Left renal pelvis (tissue), 4 donors: ENCODE measurements at regions not wholly inside any gene's neighbourhood (a gene's known extent, or its start where the extent isn't known, plus 50 kb on each side); places are given as distances from the start of the nearest gene placed in this dataset.
"Not testable (repeated sequence)": the region's sequence is repeated elsewhere in the genome, so short reads cannot be mapped to it uniquely, and the experiment has no call there.

Experiments
- DNase-seq, 4 donors: peaks; one replicate each; pipeline ENCODE4 v3.0.0-alpha.2; 2013; ENCODE audit warnings: low read depth in 4 of 4, low spot score in 3 of 4

DNA sequence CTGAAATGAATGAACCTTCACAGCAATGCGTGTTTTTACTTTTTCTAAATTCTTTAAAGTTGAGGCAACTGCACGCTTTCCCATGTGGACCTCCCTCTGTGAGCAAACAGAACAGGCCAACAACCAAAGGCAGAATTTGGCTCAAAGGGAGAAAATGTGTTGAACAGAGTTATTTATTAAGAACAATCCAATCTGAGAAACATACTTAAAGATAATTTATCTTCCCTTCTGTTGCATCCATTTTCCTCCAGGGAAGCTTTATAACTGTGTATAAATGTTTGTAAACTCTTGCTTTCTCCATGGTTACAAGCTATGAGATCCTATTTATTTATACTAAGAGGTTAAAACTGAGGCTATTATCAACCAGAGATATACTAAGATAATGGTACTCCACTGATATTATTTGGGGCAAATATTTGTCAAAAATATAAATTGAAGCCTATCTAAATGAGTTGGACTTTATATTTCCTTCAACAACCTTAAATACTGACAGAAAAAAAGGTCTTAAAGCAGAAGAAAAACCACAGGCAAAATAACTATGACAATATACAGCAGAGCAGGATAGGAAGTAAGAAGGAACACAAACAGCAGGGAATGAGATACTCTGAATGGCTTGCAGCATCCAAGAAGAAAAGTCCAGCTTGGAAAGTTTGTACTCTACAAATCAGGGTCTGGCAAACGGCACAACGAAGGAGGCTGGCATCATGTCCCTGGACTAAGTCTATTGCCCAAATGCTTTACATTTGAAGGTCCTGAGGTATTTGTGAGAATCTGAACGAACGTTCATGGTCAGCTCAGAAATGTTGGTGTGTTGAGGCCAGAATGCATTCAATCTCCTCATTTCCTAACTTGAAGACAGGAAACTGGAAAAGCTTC is 663.2 kb upstream of the INTU start:
- DNase-seq, result peak in 2 of 4 donors; percentile 4 to 20

- DNase-seq, result no peak
These were observed 659.6 kb upstream of the INTU start for GRCh38 chr4:126973201-126973600.

GRCh38 chr4:126976850-126977632 is 655.7 kb upstream of the INTU start:
- no peak for DNase-seq

DNA sequence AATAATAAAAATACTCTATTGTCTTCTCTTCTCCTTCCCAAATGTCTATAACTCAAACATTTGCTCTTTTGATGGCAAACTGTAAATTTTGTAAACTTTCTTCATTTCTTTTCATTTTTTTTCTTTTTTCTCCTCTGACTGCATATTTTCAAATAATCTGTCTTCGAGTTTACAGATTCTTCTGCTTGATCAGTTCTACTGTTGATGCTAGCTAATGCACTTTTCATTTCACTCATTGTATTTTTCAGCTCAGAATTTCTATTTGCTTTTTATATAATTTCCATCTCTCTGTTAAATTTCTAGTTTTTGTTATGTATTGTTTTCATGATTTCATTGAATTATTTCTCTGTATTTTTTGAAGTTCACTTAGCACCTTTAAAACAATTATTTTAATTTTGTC is 646.8 kb upstream of the INTU start:
- DNase-seq, result no peak

GRCh38 chr4:126986828-126987227 is 645.9 kb upstream of the INTU start:
- no peak for DNase-seq

DNA sequence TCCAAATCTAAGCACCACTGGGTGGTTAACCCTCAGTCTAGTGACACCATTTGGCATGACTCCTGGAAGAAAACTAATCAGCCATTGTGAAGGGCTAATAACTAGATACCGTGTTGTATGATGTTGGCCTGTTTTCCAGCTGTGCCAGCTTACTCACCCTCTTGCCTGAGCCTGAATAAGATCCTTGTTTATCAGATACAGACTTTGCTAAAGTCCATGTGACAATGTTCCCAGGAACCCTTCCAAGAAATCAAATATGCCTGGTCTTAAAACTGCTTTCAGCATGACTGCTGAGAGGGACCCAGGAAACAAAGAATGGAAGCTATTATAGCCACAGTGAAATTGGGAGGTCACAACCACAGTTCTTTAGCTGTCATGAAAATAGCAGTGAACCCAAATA is 640.8 kb upstream of the INTU start:
- no peak for DNase-seq

DNA sequence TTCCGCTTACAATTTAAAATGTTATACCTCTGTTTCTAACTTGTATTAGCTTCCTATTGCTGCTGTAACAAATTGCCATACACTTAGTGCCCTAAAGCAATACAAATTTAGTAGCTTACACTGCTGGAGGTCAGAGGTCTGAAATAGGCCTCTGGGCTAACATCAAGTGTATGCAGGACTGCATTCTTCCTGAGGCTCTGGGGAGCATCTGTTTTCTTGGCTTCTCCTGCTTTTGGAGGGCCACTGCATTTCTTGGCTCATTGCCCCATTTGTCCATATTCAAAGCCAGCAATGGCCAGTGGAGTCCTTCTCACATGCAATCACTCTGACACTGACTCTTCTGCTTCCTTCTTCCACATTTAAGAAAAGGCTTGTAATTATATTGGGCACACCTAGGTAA is 639.8 kb upstream of the INTU start:
- no peak for DNase-seq

DNA sequence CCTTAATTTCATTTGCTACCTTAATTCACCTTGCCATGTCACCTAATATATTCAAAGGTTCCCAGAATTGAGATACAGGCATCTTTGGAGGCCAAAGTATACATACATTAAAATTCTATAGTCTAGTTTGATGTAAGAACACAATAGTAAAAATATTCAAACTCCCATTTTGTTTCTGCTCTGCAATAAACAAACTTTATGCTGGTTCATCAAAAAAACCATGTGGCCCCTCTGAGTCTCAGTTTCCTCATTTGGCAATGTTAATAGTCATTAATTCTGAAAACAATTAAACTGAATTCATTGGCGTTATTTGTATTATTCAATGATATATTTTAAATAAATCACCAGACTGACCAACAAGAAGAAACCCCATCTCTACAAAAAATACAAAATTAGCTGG is 639.4 kb upstream of the INTU start:
- DNase-seq, result no peak

DNA sequence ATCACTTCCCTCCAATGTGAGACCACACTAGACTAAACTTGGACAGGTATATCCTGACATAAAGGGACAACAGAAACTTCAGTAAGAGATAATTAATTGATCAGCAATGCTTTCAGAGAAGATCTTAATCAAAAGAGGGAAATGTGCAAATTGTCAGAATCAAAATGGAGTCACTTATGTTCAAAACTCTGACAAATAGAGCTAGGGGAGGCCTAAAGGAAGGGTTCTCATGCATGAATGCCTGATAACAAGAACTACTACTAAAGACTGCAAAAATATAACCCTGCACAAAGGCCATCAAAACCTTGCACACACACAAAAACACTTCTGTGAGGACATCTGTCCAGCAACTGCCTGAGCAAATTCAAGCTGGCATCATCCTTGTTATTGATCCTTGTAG is 637.5 kb upstream of the INTU start:
- DNase-seq, result no peak

DNA sequence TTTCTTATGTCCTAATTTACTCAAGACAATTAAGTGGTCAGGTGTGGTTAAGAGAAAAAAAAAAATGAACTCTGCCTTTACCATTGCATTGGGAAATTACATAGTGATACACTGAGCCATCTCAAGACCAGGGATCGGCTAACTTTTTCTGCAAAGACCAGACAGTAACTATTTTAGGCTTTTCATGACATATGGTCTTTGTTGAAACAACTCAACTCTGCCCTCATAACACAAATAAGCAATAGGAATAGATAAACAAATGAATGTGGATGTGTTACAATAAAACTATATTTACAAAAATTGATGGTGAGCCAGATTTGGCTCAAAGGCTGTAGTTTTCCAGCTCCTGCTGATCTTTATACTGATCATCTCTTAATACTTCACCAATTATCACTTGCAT is 632.6 kb upstream of the INTU start:
- no peak for DNase-seq

GRCh38 chr4:127000846-127001245 is 631.9 kb upstream of the INTU start:
- no peak for DNase-seq

- DNase-seq, result no peak
These were observed 630.8 kb upstream of the INTU start for GRCh38 chr4:127001933-127002332.

DNA sequence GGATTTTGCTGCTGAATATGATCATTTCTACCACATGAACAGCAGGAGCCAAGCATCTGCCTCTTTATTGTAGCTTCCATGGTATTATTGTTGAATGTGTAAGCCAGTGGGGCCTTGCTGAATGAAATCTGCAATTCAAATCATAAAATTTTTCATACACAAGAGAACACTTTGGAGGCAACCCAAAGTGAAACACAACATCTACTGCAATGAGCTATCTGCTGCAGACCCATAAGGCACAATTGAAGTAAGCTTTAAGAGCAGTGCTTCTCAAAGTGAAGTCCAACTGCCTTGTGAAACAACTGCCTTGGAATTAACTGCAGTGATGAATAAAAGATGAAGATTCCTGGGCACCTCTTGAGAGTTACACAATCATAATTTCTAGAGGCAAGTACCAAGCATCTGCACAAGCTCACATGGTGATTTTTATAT is 626.3 kb upstream of the INTU start:
- DNase-seq, result no peak

GRCh38 chr4:127007305-127007704 is 625.5 kb upstream of the INTU start:
- DNase-seq, result no peak

DNA sequence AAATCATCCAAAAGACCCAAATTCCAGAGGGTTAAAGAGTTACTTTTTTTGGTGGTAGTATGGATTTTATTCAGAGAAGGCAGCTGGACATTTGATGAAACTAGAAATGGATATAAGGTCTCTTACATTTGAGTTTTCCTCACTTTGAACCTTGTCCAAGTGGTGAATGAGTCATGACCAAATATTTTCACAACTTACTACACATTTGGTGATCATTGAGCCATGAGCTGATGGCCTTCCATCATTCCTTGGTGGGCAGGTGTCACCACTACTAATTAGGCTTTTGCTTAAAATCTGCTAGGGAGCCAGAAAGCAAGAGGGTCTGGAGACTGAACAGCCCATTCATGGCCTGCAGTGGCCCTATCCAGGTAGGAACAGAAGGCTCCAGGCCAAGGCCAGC is 620.2 kb upstream of the INTU start:
- DNase-seq, result no peak

GRCh38 chr4:127015667-127016117 is 617.1 kb upstream of the INTU start:
- no peak for DNase-seq

DNA sequence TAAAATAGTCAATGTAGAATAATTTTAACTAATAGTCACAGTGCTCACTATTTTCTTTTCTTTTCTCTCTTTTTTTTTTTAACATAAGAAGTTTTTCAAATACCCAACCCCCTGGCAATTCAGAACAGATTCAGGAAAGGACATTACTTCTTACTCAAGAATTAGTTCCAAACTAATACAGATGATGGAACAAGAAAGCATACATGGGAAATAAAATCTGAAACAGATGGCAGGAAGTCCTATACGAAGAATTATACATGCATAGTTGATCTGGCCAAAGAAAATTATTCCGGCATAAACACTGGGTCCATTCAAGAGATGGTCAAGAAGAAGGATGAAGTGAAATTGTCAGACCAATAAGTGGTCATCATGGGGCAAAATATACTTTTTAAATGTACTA is 614.4 kb upstream of the INTU start:
- DNase-seq, result no peak

DNA sequence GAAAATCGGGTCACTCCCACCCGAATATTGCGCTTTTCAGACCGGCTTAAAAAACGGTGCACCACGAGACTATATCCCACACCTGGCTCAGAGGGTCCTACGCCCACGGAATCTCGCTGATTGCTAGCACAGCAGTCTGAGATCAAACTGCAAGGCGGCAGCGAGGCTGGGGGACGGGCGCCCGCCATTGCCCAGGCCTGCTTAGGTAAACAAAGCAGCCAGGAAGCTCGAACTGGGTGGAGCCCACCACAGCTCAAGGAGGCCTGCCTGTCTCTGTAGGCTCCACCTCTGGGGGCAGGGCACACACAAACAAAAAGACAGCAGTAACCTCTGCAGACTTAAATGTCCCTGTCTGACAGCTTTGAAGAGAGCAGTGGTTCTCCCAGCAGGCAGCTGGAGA is 611.9 kb upstream of the INTU start:
- not testable (repeated sequence) for DNase-seq

- no peak for DNase-seq
These were observed 596.5 kb upstream of the INTU start for GRCh38 chr4:127036296-127036695.

GRCh38 chr4:127045861-127046260 is 586.9 kb upstream of the INTU start:
- DNase-seq, result no peak

DNA sequence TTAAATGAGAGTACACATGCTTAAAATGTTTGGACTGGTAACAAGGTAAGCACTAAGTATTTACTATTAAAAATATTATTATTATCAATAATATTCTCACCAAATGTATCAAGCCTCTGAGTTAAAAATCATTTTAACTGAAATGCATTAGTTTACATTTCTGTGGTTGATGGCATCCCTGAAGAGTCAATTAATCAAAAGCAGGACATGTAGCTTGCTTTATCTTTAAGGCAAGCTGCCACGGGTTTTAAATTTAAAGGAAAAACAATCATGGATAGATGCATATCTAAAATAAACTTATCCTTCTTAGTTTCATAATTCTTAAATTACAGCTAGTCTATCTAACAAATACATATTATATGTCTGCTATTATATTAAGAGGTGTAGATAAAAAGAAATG is 584.8 kb upstream of the INTU start:
- DNase-seq, result no peak
